HepG2 (cell line): ENCODE measurements at regions not wholly inside any gene's neighbourhood (a gene's known extent, or its start where the extent isn't known, plus 50 kb on each side); places are given as distances from the start of the nearest gene placed in this dataset.

Experiments
- BRCA1 ChIP-seq: sonication (generic); formaldehyde crosslinking; IDR thresholded peaks from 2 replicates; pipeline ENCODE4 v1.4.0; 2020; ENCODE audit warnings: missing genetic modification reagents
- FOXP1 ChIP-seq, 2 experiments: fragments of 450-650 bp in 1 of 2; IDR thresholded peaks; 2 replicates each; pipeline ENCODE4 v1.6.1; 2017 to 2018; ENCODE audit warnings: antibody characterized with exemption in 1 of 2
- KMT2A ChIP-seq: sonication (generic); formaldehyde crosslinking; IDR thresholded peaks from 2 replicates; pipeline ENCODE4 v1.4.0; 2020; ENCODE audit warnings: missing genetic modification reagents
- MEIS1 ChIP-seq: sonication (generic); formaldehyde crosslinking; IDR thresholded peaks from 2 replicates; pipeline ENCODE4 v1.9.0; 2021; ENCODE audit warnings: mild to moderate bottlenecking, missing genetic modification reagents, moderate library complexity, borderline replicate concordance
- MXI1 ChIP-seq: IDR thresholded peaks from 3 replicates; pipeline ENCODE4 v1.6.1; 2012; ENCODE audit warnings: low read depth, low read length, inconsistent platforms, borderline replicate concordance
- SNRNP70 ChIP-seq: fragments of 200-400 bp; formaldehyde crosslinking; IDR thresholded peaks from 2 replicates; pipeline ENCODE4 v1.6.1; 2017; ENCODE audit warnings: mild to moderate bottlenecking, low read depth, low read length, moderate library complexity
- ZC3H4 ChIP-seq: sonication (generic); formaldehyde crosslinking; IDR thresholded peaks from 2 replicates; pipeline ENCODE4 v1.4.0; 2020; ENCODE audit warnings: missing genetic modification reagents, borderline replicate concordance
- ZFP82 ChIP-seq: sonication (generic); formaldehyde crosslinking; IDR thresholded peaks from 2 replicates; pipeline ENCODE4 v1.5.1; 2020; ENCODE audit warnings: mild to moderate bottlenecking, missing genetic modification reagents, borderline replicate concordance
- ZNF235 ChIP-seq: sonication (generic); formaldehyde crosslinking; IDR thresholded peaks from 2 replicates; pipeline ENCODE4 v1.8.1; 2023; ENCODE audit warnings: mild to moderate bottlenecking, missing genetic modification reagents, borderline replicate concordance
- ZNF891 ChIP-seq: sonication (generic); formaldehyde crosslinking; IDR thresholded peaks from 2 replicates; pipeline ENCODE4 v1.5.0; 2020; ENCODE audit warnings: mild to moderate bottlenecking, missing genetic modification reagents
- TF ChIP-seq, protein P1 (sequence below): sonication (generic); formaldehyde crosslinking; IDR thresholded peaks from 2 replicates; pipeline ENCODE4 v1.4.0; 2020; ENCODE audit warnings: missing genetic modification reagents, mild to moderate bottlenecking, borderline replicate concordance
- TF ChIP-seq, protein P2 (sequence below): sonication (generic); formaldehyde crosslinking; IDR thresholded peaks from 2 replicates; pipeline ENCODE4 v1.5.0; 2020; ENCODE audit warnings: mild to moderate bottlenecking, missing genetic modification reagents, moderate library complexity
- TF ChIP-seq, protein P3 (sequence below), 2 experiments: sonication (generic) in 1 of 2; formaldehyde crosslinking in 1 of 2; IDR thresholded peaks; 2 replicates each; pipeline versions ENCODE4 v1.5.1 to v1.6.1; 2011 to 2020; ENCODE audit warnings: borderline replicate concordance in 1 of 2, low read depth in 1 of 2, low read length in 1 of 2, mild to moderate bottlenecking in 1 of 2, missing genetic modification reagents in 1 of 2, moderate library complexity in 1 of 2
- TF ChIP-seq, protein P4 (sequence below): IDR thresholded peaks from 2 replicates; pipeline ENCODE4 v1.6.1; 2016

DNA sequence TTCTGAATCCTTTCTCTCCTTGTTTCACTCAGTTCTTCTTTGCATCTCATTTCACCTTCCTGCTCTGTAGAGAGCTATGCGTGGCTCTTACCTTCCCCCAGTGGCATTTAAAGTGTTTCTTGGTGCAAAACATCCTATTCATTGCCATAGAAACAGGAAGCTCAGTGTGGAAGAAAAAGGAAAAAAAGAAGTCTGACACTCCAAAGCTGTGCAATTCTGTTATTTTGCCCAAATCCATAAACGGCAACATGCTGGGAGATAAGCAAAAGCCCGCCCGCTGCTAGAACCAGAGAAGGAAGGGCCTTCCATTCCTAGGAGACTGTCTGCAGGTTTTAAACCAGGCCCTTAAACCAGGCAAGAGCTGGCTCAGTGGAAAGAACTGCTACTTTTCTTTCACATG lies 247.1 kb downstream of the HIVEP2 start:
- TF ChIP-seq, protein P1, sequence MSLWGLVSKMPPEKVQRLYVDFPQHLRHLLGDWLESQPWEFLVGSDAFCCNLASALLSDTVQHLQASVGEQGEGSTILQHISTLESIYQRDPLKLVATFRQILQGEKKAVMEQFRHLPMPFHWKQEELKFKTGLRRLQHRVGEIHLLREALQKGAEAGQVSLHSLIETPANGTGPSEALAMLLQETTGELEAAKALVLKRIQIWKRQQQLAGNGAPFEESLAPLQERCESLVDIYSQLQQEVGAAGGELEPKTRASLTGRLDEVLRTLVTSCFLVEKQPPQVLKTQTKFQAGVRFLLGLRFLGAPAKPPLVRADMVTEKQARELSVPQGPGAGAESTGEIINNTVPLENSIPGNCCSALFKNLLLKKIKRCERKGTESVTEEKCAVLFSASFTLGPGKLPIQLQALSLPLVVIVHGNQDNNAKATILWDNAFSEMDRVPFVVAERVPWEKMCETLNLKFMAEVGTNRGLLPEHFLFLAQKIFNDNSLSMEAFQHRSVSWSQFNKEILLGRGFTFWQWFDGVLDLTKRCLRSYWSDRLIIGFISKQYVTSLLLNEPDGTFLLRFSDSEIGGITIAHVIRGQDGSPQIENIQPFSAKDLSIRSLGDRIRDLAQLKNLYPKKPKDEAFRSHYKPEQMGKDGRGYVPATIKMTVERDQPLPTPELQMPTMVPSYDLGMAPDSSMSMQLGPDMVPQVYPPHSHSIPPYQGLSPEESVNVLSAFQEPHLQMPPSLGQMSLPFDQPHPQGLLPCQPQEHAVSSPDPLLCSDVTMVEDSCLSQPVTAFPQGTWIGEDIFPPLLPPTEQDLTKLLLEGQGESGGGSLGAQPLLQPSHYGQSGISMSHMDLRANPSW (CRISPR knock-in tag), result no peak
- no peak for TF ChIP-seq BRCA1
- no peak for TF ChIP-seq SNRNP70
- TF ChIP-seq, protein P2, sequence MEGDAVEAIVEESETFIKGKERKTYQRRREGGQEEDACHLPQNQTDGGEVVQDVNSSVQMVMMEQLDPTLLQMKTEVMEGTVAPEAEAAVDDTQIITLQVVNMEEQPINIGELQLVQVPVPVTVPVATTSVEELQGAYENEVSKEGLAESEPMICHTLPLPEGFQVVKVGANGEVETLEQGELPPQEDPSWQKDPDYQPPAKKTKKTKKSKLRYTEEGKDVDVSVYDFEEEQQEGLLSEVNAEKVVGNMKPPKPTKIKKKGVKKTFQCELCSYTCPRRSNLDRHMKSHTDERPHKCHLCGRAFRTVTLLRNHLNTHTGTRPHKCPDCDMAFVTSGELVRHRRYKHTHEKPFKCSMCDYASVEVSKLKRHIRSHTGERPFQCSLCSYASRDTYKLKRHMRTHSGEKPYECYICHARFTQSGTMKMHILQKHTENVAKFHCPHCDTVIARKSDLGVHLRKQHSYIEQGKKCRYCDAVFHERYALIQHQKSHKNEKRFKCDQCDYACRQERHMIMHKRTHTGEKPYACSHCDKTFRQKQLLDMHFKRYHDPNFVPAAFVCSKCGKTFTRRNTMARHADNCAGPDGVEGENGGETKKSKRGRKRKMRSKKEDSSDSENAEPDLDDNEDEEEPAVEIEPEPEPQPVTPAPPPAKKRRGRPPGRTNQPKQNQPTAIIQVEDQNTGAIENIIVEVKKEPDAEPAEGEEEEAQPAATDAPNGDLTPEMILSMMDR (CRISPR knock-in tag), result no peak
- no peak for TF ChIP-seq ZNF235 (CRISPR knock-in tag)
- TF ChIP-seq, protein P3, sequence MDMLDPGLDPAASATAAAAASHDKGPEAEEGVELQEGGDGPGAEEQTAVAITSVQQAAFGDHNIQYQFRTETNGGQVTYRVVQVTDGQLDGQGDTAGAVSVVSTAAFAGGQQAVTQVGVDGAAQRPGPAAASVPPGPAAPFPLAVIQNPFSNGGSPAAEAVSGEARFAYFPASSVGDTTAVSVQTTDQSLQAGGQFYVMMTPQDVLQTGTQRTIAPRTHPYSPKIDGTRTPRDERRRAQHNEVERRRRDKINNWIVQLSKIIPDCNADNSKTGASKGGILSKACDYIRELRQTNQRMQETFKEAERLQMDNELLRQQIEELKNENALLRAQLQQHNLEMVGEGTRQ (IDR thresholded peaks at IDR 0.05; ENCODE audit: low read depth, low read length), result no peak
- TF ChIP-seq, protein P3 (CRISPR knock-in tag; IDR thresholded peaks at IDR 0.05; ENCODE audit: borderline replicate concordance), result no peak
- TF ChIP-seq KMT2A (CRISPR knock-in tag), result no peak
- TF ChIP-seq FOXP1 (IDR thresholded peaks at IDR 0.05), result no peak
- no peak for TF ChIP-seq FOXP1 (CRISPR knock-in tag; IDR thresholded peaks at IDR 0.05)
- no peak for TF ChIP-seq ZC3H4 (CRISPR knock-in tag)
- no peak for TF ChIP-seq ZNF891 (CRISPR knock-in tag)
- TF ChIP-seq, protein P4, sequence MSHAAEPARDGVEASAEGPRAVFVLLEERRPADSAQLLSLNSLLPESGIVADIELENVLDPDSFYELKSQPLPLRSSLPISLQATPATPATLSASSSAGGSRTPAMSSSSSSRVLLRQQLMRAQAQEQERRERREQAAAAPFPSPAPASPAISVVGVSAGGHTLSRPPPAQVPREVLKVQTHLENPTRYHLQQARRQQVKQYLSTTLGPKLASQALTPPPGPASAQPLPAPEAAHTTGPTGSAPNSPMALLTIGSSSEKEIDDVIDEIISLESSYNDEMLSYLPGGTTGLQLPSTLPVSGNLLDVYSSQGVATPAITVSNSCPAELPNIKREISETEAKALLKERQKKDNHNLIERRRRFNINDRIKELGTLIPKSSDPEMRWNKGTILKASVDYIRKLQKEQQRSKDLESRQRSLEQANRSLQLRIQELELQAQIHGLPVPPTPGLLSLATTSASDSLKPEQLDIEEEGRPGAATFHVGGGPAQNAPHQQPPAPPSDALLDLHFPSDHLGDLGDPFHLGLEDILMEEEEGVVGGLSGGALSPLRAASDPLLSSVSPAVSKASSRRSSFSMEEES (CRISPR knock-in tag), result no peak
- no peak for TF ChIP-seq ZFP82 (CRISPR knock-in tag)
- no peak for TF ChIP-seq MEIS1
- TF ChIP-seq MXI1, result no peak
